Heart left ventricle (tissue), 13 donors: ENCODE measurements at regions not wholly inside any gene's neighbourhood (a gene's known extent, or its start where the extent isn't known, plus 50 kb on each side); places are given as distances from the start of the nearest gene placed in this dataset.

Source experiments
- POLR2A ChIP-seq, 2 donors: fragments of 450-650 bp; IDR thresholded peaks; one replicate each; pipeline ENCODE4 v1.6.1; 2017; ENCODE audit warnings: antibody characterized with exemption in 2 of 2, mild to moderate bottlenecking in 2 of 2, moderate library complexity in 2 of 2
- TF ChIP-seq, protein P1 (sequence below), 12 donors: fragments of 200-600 bp; sonication (generic) in 4 of 12; IDR thresholded peaks; one replicate each; pipeline versions ENCODE4 v1.5.0 to v1.8.0; 2018 to 2022; ENCODE audit warnings: antibody characterized with exemption in 12 of 12, mild to moderate bottlenecking in 5 of 12
- donor health status: ischemic (EF 13 %, LVEDD 7.1; RV severe dilation, severe dysfunction).
- donor health status: DM: no; HTN: yes; CAD: no.
- donor health status: DM: no; HTN: no; CAD: no.
- donor health status: ischemic (EF 25% LVEDD 6.9; RV normal size, moderate dysfunction).
- donor health status: ischemic (EF 25% LVEDD 5.7; RV mildly dilated, moderate dysfunction).
- donor health status: ischemic (EF 35%, LVEDD 5.7; RV mildly dilated, moderate dysfunction).
- donor health status: nonischemic (EF 11% LVEDD 7.7; RV severe dilation, severe dysfunction).
- donor health status: DM: yes; HTN: yes; CAD: no.
- donor health status: PGD.
- donor health status: ischemic (EF 29% LVEDD 5.4; RV normal size, mild dysfunction).
- donor health status: nonischemic (EF 23%, LVEDD 6.1; RV moderate dilation, normal function).

GRCh38 chr10:113287592-113287991, 265.3 kb upstream of the HABP2 start:
- TF ChIP-seq, protein P1, sequence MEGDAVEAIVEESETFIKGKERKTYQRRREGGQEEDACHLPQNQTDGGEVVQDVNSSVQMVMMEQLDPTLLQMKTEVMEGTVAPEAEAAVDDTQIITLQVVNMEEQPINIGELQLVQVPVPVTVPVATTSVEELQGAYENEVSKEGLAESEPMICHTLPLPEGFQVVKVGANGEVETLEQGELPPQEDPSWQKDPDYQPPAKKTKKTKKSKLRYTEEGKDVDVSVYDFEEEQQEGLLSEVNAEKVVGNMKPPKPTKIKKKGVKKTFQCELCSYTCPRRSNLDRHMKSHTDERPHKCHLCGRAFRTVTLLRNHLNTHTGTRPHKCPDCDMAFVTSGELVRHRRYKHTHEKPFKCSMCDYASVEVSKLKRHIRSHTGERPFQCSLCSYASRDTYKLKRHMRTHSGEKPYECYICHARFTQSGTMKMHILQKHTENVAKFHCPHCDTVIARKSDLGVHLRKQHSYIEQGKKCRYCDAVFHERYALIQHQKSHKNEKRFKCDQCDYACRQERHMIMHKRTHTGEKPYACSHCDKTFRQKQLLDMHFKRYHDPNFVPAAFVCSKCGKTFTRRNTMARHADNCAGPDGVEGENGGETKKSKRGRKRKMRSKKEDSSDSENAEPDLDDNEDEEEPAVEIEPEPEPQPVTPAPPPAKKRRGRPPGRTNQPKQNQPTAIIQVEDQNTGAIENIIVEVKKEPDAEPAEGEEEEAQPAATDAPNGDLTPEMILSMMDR (IDR thresholded peaks at IDR 0.05): no peak
- no peak for TF ChIP-seq POLR2A (IDR thresholded peaks at IDR 0.05)
